HUES64 (cell line): ENCODE measurements at regions not wholly inside any gene's neighbourhood (a gene's known extent, or its start where the extent isn't known, plus 50 kb on each side); places are given as distances from the start of the nearest gene placed in this dataset.

Experiments
- H3K27ac ChIP-seq: 2 replicates; pipeline ENCODE4 v1.7.0; 2013; ENCODE audit warnings: low read depth, low read length, inconsistent platforms
- H3K27me3 ChIP-seq: 2 replicates; pipeline ENCODE4 v1.6.1; 2013; ENCODE audit warnings: mild to moderate bottlenecking, low read length; ENCODE audit not compliant: insufficient read depth
- H3K36me3 ChIP-seq: 2 replicates; pipeline ENCODE4 v1.6.1; 2013; ENCODE audit warnings: mild to moderate bottlenecking, low read length; ENCODE audit not compliant: insufficient read depth
- H3K4me1 ChIP-seq: 2 replicates; pipeline ENCODE4 v1.6.1; 2013; ENCODE audit warnings: mild to moderate bottlenecking, low read length, moderate library complexity; ENCODE audit not compliant: insufficient read depth
- H3K4me3 ChIP-seq: 2 replicates; pipeline ENCODE4 v1.5.1; 2013; ENCODE audit warnings: mild to moderate bottlenecking, low read length, moderate library complexity
- H3K9ac ChIP-seq: 2 replicates; pipeline ENCODE4 v1.6.1; 2013; ENCODE audit warnings: mild to moderate bottlenecking, low read depth, low read length
- H3K9me3 ChIP-seq: 2 replicates; pipeline ENCODE4 v1.6.1; 2013; ENCODE audit warnings: low read depth, low read length; ENCODE audit not compliant: insufficient read depth
- WGBS: fragments of 150-250, 120-280 bp; methylation state at CpG from one replicate; pipeline ENCODE4 v1.1.7; 2013; ENCODE audit warnings: missing lambda C conversion rate; 5-methylcytosine and 5-hydroxymethylcytosine counted together

GRCh38 chr16:72409423-72409822, 237.5 kb upstream of the PMFBP1 start:
- no peaks in the 10 kb centered on the region for H3K36me3 ChIP-seq
- H3K27me3 ChIP-seq, result no peaks in the 10 kb centered on the region
- H3K4me3 ChIP-seq, result no peak overlapping the region
- 0 out of 2 replicates have a peak, but pooled peaks cover 5% of the 10 kb centered on the region for H3K9me3 ChIP-seq
- WGBS, result 43% methylated on average over 3 of the region's 3 CpGs
- no peak overlapping the region for H3K27ac ChIP-seq
- H3K9ac ChIP-seq, result no peak overlapping the region
- peaks cover 17% of the 10 kb centered on the region for H3K4me1 ChIP-seq

- Histone ChIP-seq H3K4me1 (peaks cover 17% of the 10 kb centered on the region), H3K27me3 (no peaks in the 10 kb centered on the region), H3K9me3 (0 out of 2 replicates have a peak, but pooled peaks cover 5% of the 10 kb centered on the region), H3K4me3 (no peak overlapping the region), H3K27ac (no peak overlapping the region), H3K9ac (no peak overlapping the region), H3K36me3 (no peaks in the 10 kb centered on the region)
- WGBS, result no CpG with 5 or more reads among the region's 1 CpG
Measured at GRCh38 chr16:72406390-72406789, 234.4 kb upstream of the PMFBP1 start.

- Histone ChIP-seq H3K9me3 (0 out of 2 replicates have a peak, but pooled peaks cover 5% of the 10 kb centered on the region), H3K27me3 (no peaks in the 10 kb centered on the region), H3K9ac (no peak overlapping the region), H3K4me3 (no peak overlapping the region), H3K27ac (no peak overlapping the region), H3K36me3 (no peaks in the 10 kb centered on the region), H3K4me1 (peaks cover 2% of the 10 kb centered on the region)
Measured at GRCh38 chr16:72404299-72404698, 232.3 kb upstream of the PMFBP1 start.

- Histone ChIP-seq H3K27ac (no peak overlapping the region), H3K9me3 (peaks cover 1% of the 10 kb centered on the region; the same call in 1 of the 2 replicates), H3K27me3 (no peaks in the 10 kb centered on the region), H3K9ac (no peak overlapping the region), H3K4me1 (no peaks in the 10 kb centered on the region; the same call in 1 of the 2 replicates), H3K4me3 (no peak overlapping the region), H3K36me3 (no peaks in the 10 kb centered on the region)
Measured at GRCh38 chr16:72401084-72401361, 229.1 kb upstream of the PMFBP1 start.

- no peaks in the 10 kb centered on the region for H3K27me3 ChIP-seq
- peaks cover 2% of the 10 kb centered on the region; the same call in 1 of the 2 replicates for H3K9me3 ChIP-seq
- H3K9ac ChIP-seq, result no peak overlapping the region
- no peak overlapping the region for H3K4me3 ChIP-seq
- no peaks in the 10 kb centered on the region; the same call in 1 of the 2 replicates for H3K4me1 ChIP-seq
- no peak overlapping the region for H3K27ac ChIP-seq
- 16% methylated on average over 3 of the region's 6 CpGs for WGBS
- no peaks in the 10 kb centered on the region for H3K36me3 ChIP-seq
Measured at GRCh38 chr16:72400257-72401083, 228.5 kb upstream of the PMFBP1 start.

GRCh38 chr16:72399811-72400210, 227.9 kb upstream of the PMFBP1 start:
- Histone ChIP-seq H3K4me1 (no peaks in the 10 kb centered on the region; the same call in 1 of the 2 replicates), H3K27ac (no peak overlapping the region), H3K36me3 (no peaks in the 10 kb centered on the region), H3K9ac (no peak overlapping the region), H3K27me3 (no peaks in the 10 kb centered on the region), H3K9me3 (peaks cover 8% of the 10 kb centered on the region; the same call in 1 of the 2 replicates), H3K4me3 (no peak overlapping the region)
- 89% methylated on average over 1 of the region's 1 CpG for WGBS

GRCh38 chr16:72397876-72398275, 225.9 kb upstream of the PMFBP1 start:
- Histone ChIP-seq H3K9ac (no peak overlapping the region), H3K9me3 (peaks cover 19% of the 10 kb centered on the region; the same call in 1 of the 2 replicates), H3K4me3 (no peak overlapping the region), H3K27me3 (no peaks in the 10 kb centered on the region), H3K36me3 (no peaks in the 10 kb centered on the region), H3K4me1 (no peaks in the 10 kb centered on the region; the same call in 1 of the 2 replicates), H3K27ac (no peak overlapping the region)

GRCh38 chr16:72394526-72394925, 222.6 kb upstream of the PMFBP1 start:
- no peaks in the 10 kb centered on the region for H3K36me3 ChIP-seq
- H3K4me3 ChIP-seq, result no peak overlapping the region
- H3K9me3 ChIP-seq, result peaks cover 19% of the 10 kb centered on the region; the same call in 1 of the 2 replicates
- H3K27ac ChIP-seq, result no peak overlapping the region
- H3K27me3 ChIP-seq, result no peaks in the 10 kb centered on the region
- H3K4me1 ChIP-seq, result no peaks in the 10 kb centered on the region
- no peak overlapping the region for H3K9ac ChIP-seq

GRCh38 chr16:72389791-72390190, 217.8 kb upstream of the PMFBP1 start:
- 94% methylated on average over 3 of the region's 3 CpGs for WGBS
- Histone ChIP-seq H3K36me3 (peaks cover 30% of the 10 kb centered on the region; the same call in 1 of the 2 replicates), H3K4me1 (no peaks in the 10 kb centered on the region), H3K9me3 (peaks cover 42% of the 10 kb centered on the region), H3K9ac (no peak overlapping the region), H3K4me3 (no peak overlapping the region), H3K27ac (no peak overlapping the region), H3K27me3 (no peaks in the 10 kb centered on the region)

GRCh38 chr16:72388007-72388406, 216.1 kb upstream of the PMFBP1 start:
- no peak overlapping the region for H3K27ac ChIP-seq
- H3K27me3 ChIP-seq, result no peaks in the 10 kb centered on the region
- peaks cover 30% of the 10 kb centered on the region; the same call in 1 of the 2 replicates for H3K36me3 ChIP-seq
- H3K4me3 ChIP-seq, result no peak overlapping the region
- peaks cover 31% of the 10 kb centered on the region for H3K9me3 ChIP-seq
- no peak overlapping the region for H3K9ac ChIP-seq
- H3K4me1 ChIP-seq, result no peaks in the 10 kb centered on the region

GRCh38 chr16:72384651-72385050, 212.7 kb upstream of the PMFBP1 start:
- Histone ChIP-seq H3K9me3 (peaks cover 31% of the 10 kb centered on the region), H3K27me3 (no peaks in the 10 kb centered on the region), H3K4me1 (peaks cover 14% of the 10 kb centered on the region), H3K36me3 (peaks cover 30% of the 10 kb centered on the region; the same call in 1 of the 2 replicates), H3K9ac (no peak overlapping the region), H3K4me3 (no peak overlapping the region), H3K27ac (no peak overlapping the region)
- 95% methylated on average over 2 of the region's 5 CpGs for WGBS
